A549 (cell line): ENCODE measurements at regions not wholly inside any gene's neighbourhood (a gene's known extent, or its start where the extent isn't known, plus 50 kb on each side); places are given as distances from the start of the nearest gene placed in this dataset.

Experiments used
- ATAC-seq, 2 experiments: fragments of 200-7000 bp in 1 of 2; fragments of >200 bp in 1 of 2; cut with Nextera tagmentation in 1 of 2; cut with Tn5 transposase in 1 of 2; 3 replicates each; pipeline versions ENCODE4 v1.8.0 to v1.9.1; 2018 to 2020; ENCODE audit warnings: mild to moderate bottlenecking in 1 of 2, moderate library complexity in 1 of 2
- CTCF ChIA-PET: fragments of 300-600 bp; sonication (Branson Sonifier 250); formaldehyde crosslinking; extraction: SDS; loops from one replicate; lab custom pipeline; 2021; ENCODE audit warnings: antibody characterized with exemption, inconsistent platforms; lab: Yijun Ruan, JAX
- POLR2A ChIA-PET: fragments of 350-600 bp; formaldehyde crosslinking; extraction: SDS; loops from one replicate; lab custom pipeline; 2021; ENCODE audit warnings: antibody characterized with exemption, inconsistent platforms; lab: Yijun Ruan, JAX
- DNase-seq, 2 experiments: peaks; one replicate each; pipeline versions ENCODE4 v3.0.0 to v3.0.0-alpha.2; 2011 to 2016; ENCODE audit warnings: low read depth in 1 of 2, low spot score in 1 of 2
- FAIRE-seq: peaks from 2 replicates; lab custom pipeline; 2011; peaks lifted over from hg19 to GRCh38; lab: Jason Lieb, UNC
- H3K27ac ChIP-seq, 2 experiments: fragments of >200 bp; sonication (Bioruptor Twin); formaldehyde crosslinking; 3 replicates each; pipeline ENCODE4 v1.5.1; 2016 to 2017
- H3K4me1 ChIP-seq: fragments of >200 bp; sonication (Bioruptor Twin); formaldehyde crosslinking; 3 replicates; pipeline ENCODE4 v1.6.1; 2016
- H3K4me2 ChIP-seq: fragments of >200 bp; sonication (Bioruptor Twin); formaldehyde crosslinking; 3 replicates; pipeline ENCODE4 v1.6.1; 2016
- H3K4me3 ChIP-seq: fragments of >200 bp; sonication (Bioruptor Twin); formaldehyde crosslinking; 3 replicates; pipeline ENCODE4 v1.5.1; 2016
- H3K9me3 ChIP-seq: fragments of >200 bp; sonication (Bioruptor Twin); formaldehyde crosslinking; 3 replicates; pipeline ENCODE4 v1.6.1; 2016
- BHLHE40 ChIP-seq: IDR thresholded peaks from 2 replicates; pipeline ENCODE4 v1.6.1; 2012; ENCODE audit warnings: low read depth, low read length, inconsistent platforms
- CEBPB ChIP-seq, 2 experiments: fragments of >200 bp in 1 of 2; sonication (Bioruptor Twin) in 1 of 2; formaldehyde crosslinking in 1 of 2; IDR thresholded peaks; 2 replicates each; pipeline ENCODE4 v1.6.1; 2012 to 2016
- ESRRA ChIP-seq: fragments of 150-350 bp; IDR thresholded peaks from 2 replicates; pipeline ENCODE4 v1.6.1; 2014; ENCODE audit warnings: mild to moderate bottlenecking, low read length, borderline replicate concordance
- FOSL2 ChIP-seq, 2 experiments: fragments of 450-650 bp in 1 of 2; fragments of >200 bp in 1 of 2; sonication (Bioruptor Twin) in 1 of 2; formaldehyde crosslinking; IDR thresholded peaks; 2 replicates each; pipeline versions ENCODE4 v1.5.0 to v1.6.1; 2016 to 2020; ENCODE audit warnings: mild to moderate bottlenecking in 1 of 2, moderate library complexity in 1 of 2
- FOXS1 ChIP-seq: fragments of 250-450 bp; sonication (Bioruptor Pico); IDR thresholded peaks from 2 replicates; pipeline ENCODE4 v1.5.0; 2020; ENCODE audit warnings: mild to moderate bottlenecking, moderate library complexity
- GATA3 ChIP-seq: IDR thresholded peaks from 2 replicates; pipeline ENCODE4 v1.6.1; 2012; ENCODE audit warnings: borderline replicate concordance
- HDAC2 ChIP-seq: fragments of 200-600 bp; sonication (generic); IDR thresholded peaks from 2 replicates; pipeline ENCODE4 v1.6.1; 2016
- HEYL ChIP-seq: fragments of 250-450 bp; sonication (Bioruptor Pico); IDR thresholded peaks from 2 replicates; pipeline ENCODE4 v1.8.0; 2021; ENCODE audit warnings: mild to moderate bottlenecking, moderate library complexity
- JUN ChIP-seq, 2 experiments: fragments of >200 bp; sonication (Bioruptor Twin); formaldehyde crosslinking; IDR thresholded peaks; 2 replicates in 1 of 2; 3 replicates in 1 of 2; pipeline ENCODE4 v1.6.1; 2016 to 2017
- JUNB ChIP-seq: fragments of >200 bp; sonication (Bioruptor Twin); formaldehyde crosslinking; IDR thresholded peaks from 2 replicates; pipeline ENCODE4 v1.6.1; 2016
- MAFK ChIP-seq: fragments of 450-650 bp; IDR thresholded peaks from 2 replicates; pipeline ENCODE4 v1.6.1; 2014; ENCODE audit not compliant: partially characterized antibody
- MYC ChIP-seq: IDR thresholded peaks from 2 replicates; pipeline ENCODE4 v1.6.1; 2012; ENCODE audit warnings: mild to moderate bottlenecking, inconsistent platforms, low read length, improper control_type of control experiment, borderline replicate concordance
- NFE2L2 ChIP-seq: fragments of 150-350 bp; conservative IDR thresholded peaks from 2 replicates; pipeline ENCODE4 v1.6.1; 2014; ENCODE audit warnings: low read length
- NPAS2 ChIP-seq: fragments of 250-450 bp; sonication (Bioruptor Pico); IDR thresholded peaks from 2 replicates; pipeline ENCODE4 v1.8.0; 2022; ENCODE audit warnings: mild to moderate bottlenecking, moderate library complexity, borderline replicate concordance
- NR3C1 ChIP-seq: fragments of >200 bp; sonication (Bioruptor Twin); formaldehyde crosslinking; IDR thresholded peaks from 3 replicates; pipeline ENCODE4 v1.6.1; 2017
- PHF8 ChIP-seq: fragments of 200-600 bp; sonication (generic); IDR thresholded peaks from 2 replicates; pipeline ENCODE4 v1.6.1; 2016; ENCODE audit warnings: low read depth, mild to moderate bottlenecking, antibody characterized with exemption, moderate library complexity, borderline replicate concordance
- RARB ChIP-seq: fragments of 250-450 bp; sonication (Bioruptor Pico); IDR thresholded peaks from 2 replicates; pipeline ENCODE4 v1.8.0; 2021; ENCODE audit warnings: mild to moderate bottlenecking, moderate library complexity
- SMC3 ChIP-seq: fragments of >200 bp; sonication (Bioruptor Twin); formaldehyde crosslinking; IDR thresholded peaks from 3 replicates; pipeline ENCODE4 v1.6.1; 2018; ENCODE audit warnings: inconsistent platforms
- ZFP36 ChIP-seq: fragments of 450-650 bp; IDR thresholded peaks from 2 replicates; pipeline ENCODE4 v1.6.1; 2014; ENCODE audit warnings: borderline replicate concordance; ENCODE audit not compliant: partially characterized antibody
- ZSCAN20 ChIP-seq: fragments of 250-450 bp; sonication (Bioruptor Pico); IDR thresholded peaks from 2 replicates; pipeline ENCODE4 v1.8.0; 2022; ENCODE audit warnings: mild to moderate bottlenecking, moderate library complexity
- WGBS: methylation state at CpG from one replicate; pipeline ENCODE4 v1.1.6; 2017; ENCODE audit errors: missing lambda C conversion rate; 5-methylcytosine and 5-hydroxymethylcytosine counted together
- TF ChIP-seq, protein P1 (sequence below): fragments of 450-650 bp; IDR thresholded peaks from 2 replicates; pipeline ENCODE4 v1.6.1; 2014; ENCODE audit warnings: antibody characterized with exemption
- TF ChIP-seq, protein P2 (sequence below): IDR thresholded peaks from 2 replicates; pipeline ENCODE4 v1.6.1; 2012; ENCODE audit warnings: low read depth, borderline replicate concordance
- TF ChIP-seq, protein P3 (sequence below): fragments of >200 bp; sonication (Bioruptor Twin); formaldehyde crosslinking; IDR thresholded peaks from 3 replicates; pipeline ENCODE4 v1.5.1; 2016
- TF ChIP-seq, protein P4 (sequence below): fragments of 250-450 bp; sonication (Bioruptor Pico); IDR thresholded peaks from 2 replicates; pipeline ENCODE4 v1.5.0; 2020; ENCODE audit warnings: low read depth, mild to moderate bottlenecking, moderate library complexity
- TF ChIP-seq, protein P5 (sequence below): IDR thresholded peaks from 2 replicates; pipeline ENCODE4 v1.6.1; 2012
- TF ChIP-seq, protein P6 (sequence below): fragments of >200 bp; sonication (Bioruptor Twin); formaldehyde crosslinking; IDR thresholded peaks from 3 replicates; pipeline ENCODE4 v1.6.1; 2016

DNA sequence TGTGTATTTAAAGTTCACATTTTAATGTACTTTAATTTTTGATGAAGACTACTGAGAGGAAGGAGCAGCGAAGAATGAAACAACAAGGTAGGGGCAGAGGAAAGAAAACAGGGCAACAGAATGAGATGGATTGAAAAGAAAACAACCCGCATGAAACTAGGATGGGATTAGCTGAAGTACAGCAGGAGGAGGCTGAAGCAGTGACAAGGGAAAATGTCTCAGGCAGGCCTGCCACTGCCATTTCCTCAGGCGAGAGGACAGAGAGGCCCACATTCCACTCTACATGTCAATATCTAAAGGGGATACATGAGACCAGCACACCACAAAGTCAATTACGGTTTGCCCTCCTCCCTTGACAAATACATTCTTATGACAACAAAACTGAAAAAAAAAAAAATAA, 1703.2 kb downstream of the EFNB2 start:
- Histone ChIP-seq H3K9me3 (no peaks in the 10 kb centered on the region), H3K4me1 (no peaks in the 10 kb centered on the region), H3K4me2 (no peak overlapping the region), H3K27ac (no peak overlapping the region), H3K4me3 (no peak overlapping the region)
- ChIA-PET CTCF (no interaction called here), POLR2A (no interaction called here)
- TF ChIP-seq, protein P1, sequence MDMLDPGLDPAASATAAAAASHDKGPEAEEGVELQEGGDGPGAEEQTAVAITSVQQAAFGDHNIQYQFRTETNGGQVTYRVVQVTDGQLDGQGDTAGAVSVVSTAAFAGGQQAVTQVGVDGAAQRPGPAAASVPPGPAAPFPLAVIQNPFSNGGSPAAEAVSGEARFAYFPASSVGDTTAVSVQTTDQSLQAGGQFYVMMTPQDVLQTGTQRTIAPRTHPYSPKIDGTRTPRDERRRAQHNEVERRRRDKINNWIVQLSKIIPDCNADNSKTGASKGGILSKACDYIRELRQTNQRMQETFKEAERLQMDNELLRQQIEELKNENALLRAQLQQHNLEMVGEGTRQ, result no peak
- no peak for TF ChIP-seq PHF8
- no peak for TF ChIP-seq GATA3
- TF ChIP-seq ZSCAN20, result no peak
- TF ChIP-seq ESRRA, result no peak
- no peak for TF ChIP-seq NFE2L2
- TF ChIP-seq SMC3, result no peak
- TF ChIP-seq, protein P2, sequence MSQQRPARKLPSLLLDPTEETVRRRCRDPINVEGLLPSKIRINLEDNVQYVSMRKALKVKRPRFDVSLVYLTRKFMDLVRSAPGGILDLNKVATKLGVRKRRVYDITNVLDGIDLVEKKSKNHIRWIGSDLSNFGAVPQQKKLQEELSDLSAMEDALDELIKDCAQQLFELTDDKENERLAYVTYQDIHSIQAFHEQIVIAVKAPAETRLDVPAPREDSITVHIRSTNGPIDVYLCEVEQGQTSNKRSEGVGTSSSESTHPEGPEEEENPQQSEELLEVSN, result no peak
- TF ChIP-seq, protein P3, sequence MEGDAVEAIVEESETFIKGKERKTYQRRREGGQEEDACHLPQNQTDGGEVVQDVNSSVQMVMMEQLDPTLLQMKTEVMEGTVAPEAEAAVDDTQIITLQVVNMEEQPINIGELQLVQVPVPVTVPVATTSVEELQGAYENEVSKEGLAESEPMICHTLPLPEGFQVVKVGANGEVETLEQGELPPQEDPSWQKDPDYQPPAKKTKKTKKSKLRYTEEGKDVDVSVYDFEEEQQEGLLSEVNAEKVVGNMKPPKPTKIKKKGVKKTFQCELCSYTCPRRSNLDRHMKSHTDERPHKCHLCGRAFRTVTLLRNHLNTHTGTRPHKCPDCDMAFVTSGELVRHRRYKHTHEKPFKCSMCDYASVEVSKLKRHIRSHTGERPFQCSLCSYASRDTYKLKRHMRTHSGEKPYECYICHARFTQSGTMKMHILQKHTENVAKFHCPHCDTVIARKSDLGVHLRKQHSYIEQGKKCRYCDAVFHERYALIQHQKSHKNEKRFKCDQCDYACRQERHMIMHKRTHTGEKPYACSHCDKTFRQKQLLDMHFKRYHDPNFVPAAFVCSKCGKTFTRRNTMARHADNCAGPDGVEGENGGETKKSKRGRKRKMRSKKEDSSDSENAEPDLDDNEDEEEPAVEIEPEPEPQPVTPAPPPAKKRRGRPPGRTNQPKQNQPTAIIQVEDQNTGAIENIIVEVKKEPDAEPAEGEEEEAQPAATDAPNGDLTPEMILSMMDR, result no peak
- TF ChIP-seq MAFK, result no peak
- TF ChIP-seq MYC, result no peak
- TF ChIP-seq FOXS1 (CRISPR knock-in tag), result no peak
- TF ChIP-seq, protein P4, sequence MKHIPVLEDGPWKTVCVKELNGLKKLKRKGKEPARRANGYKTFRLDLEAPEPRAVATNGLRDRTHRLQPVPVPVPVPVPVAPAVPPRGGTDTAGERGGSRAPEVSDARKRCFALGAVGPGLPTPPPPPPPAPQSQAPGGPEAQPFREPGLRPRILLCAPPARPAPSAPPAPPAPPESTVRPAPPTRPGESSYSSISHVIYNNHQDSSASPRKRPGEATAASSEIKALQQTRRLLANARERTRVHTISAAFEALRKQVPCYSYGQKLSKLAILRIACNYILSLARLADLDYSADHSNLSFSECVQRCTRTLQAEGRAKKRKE (CRISPR knock-in tag), result no peak
- 22% methylated on average over 4 of the region's 4 CpGs for WGBS
- ATAC-seq (no peak), FAIRE-seq (no peak), DNase-seq (no peak)

DNA sequence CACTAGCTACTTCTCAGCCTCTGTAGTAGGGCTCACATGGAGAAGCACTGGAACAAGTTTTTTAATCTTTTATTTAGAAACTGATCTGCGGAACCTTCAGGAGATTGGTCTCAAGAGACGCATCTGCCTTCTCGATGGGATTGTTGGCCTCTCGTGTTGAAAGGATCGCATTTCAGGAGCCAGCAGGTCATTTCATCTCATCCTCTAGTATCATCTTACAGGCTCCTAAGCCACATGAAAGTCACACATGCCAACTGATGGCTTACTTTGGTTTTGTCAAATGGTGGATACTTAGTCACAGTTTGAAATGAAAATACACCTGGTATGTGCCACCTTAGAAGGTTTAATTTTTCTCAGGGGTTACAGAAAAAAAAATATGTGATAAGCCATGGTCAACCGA, 1703.6 kb downstream of the EFNB2 start:
- no peaks in the 10 kb centered on the region for H3K9me3 ChIP-seq
- no peak for DNase-seq
- FAIRE-seq, result no peak
- ATAC-seq, result no peak
- WGBS, result 29% methylated on average over 6 of the region's 6 CpGs
- no peak overlapping the region for H3K4me2 ChIP-seq
- H3K4me3 ChIP-seq, result no peak overlapping the region
- H3K4me1 ChIP-seq, result no peaks in the 10 kb centered on the region
- ChIA-PET POLR2A (no interaction called here), CTCF (no interaction called here)
- no peak overlapping the region for H3K27ac ChIP-seq
- TF ChIP-seq PHF8 (no peak), HEYL (CRISPR knock-in tag) (no peak), JUNB (no peak), NPAS2 (no peak), FOSL2 (IDR thresholded peaks at IDR 0.05) (no peak), FOSL2 (CRISPR knock-in tag; IDR thresholded peaks at IDR 0.05) (no peak), BHLHE40 (no peak), ZFP36 (no peak), CEBPB (IDR thresholded peaks at IDR 0.05) (no peak), JUN (IDR thresholded peaks at IDR 0.05) (no peak), MYC (no peak), ZSCAN20 (no peak), RARB (CRISPR knock-in tag) (no peak), GATA3 (no peak), NR3C1 (no peak), HDAC2 (no peak)
- TF ChIP-seq, protein P5, sequence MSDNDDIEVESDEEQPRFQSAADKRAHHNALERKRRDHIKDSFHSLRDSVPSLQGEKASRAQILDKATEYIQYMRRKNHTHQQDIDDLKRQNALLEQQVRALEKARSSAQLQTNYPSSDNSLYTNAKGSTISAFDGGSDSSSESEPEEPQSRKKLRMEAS, result no peak
- TF ChIP-seq, protein P3, result no peak
- TF ChIP-seq, protein P6, sequence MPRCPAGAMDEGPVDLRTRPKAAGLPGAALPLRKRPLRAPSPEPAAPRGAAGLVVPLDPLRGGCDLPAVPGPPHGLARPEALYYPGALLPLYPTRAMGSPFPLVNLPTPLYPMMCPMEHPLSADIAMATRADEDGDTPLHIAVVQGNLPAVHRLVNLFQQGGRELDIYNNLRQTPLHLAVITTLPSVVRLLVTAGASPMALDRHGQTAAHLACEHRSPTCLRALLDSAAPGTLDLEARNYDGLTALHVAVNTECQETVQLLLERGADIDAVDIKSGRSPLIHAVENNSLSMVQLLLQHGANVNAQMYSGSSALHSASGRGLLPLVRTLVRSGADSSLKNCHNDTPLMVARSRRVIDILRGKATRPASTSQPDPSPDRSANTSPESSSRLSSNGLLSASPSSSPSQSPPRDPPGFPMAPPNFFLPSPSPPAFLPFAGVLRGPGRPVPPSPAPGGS, result no peak
